GM13976 (cell line): ENCODE measurements at regions not wholly inside any gene's neighbourhood (a gene's known extent, or its start where the extent isn't known, plus 50 kb on each side); places are given as distances from the start of the nearest gene placed in this dataset.

Source experiments
- DNase-seq: peaks from one replicate; pipeline ENCODE4 v3.0.0; 2012; ENCODE audit warnings: low spot score
- CTCF ChIP-seq: IDR thresholded peaks from 2 replicates; pipeline ENCODE4 v1.5.1; 2012; ENCODE audit warnings: borderline replicate concordance, mild to moderate bottlenecking; ENCODE audit not compliant: insufficient read depth; ENCODE audit errors: extremely low read depth, missing control alignments, control extremely low read depth
- in situ Hi-C: fragments of 300-500 bp; cut with MboI; formaldehyde crosslinking; loops from one replicate; pipeline ENCODE4 v1.12.0; 2022; ENCODE audit warnings: low sequenced_read_pairs, mixed read lengths, inconsistent platforms; ENCODE audit not compliant: unreplicated experiment

DNA sequence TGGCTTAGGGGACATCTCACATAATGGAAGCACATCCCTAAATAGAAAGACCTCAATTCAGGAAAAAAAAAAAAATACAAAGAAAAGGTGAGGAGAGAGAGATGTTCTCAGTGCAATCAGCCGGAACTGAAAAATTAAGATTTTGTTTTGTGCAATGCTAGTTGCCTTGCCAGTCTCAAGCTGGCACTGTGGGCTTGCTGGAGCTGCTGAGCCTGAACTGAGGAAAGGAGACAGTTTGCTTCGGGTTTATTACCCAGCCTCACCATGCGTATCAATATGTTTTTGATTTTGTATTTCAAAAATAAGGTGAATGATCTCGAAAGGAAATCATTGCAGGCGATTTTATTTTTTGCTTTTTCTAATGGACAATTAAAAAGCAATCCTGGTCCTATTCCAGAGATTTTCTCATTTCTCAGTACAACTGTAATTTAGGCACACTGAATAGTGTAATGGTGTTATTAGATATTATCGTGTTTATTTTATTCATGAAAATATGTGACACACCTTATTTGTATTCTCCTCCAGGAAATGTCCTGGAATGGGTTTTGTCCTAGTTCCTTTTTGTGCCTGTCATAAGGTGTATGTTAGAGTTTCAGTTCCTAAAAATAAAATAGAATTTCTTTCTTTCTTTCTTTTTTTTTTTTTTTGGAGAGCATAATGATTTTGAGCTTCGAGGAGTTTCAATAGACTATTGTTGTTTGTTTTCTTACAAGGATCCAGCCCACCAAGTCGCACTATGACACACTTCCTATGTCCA is 72.8 kb upstream of the ZEB2 start:
- DNase-seq, result no peak
- no peak for TF ChIP-seq CTCF

GRCh38 chr2:144587306-144587705 is 67.4 kb upstream of the ZEB2 start:
- DNase-seq, result no peak
- in situ Hi-C loops, result no loop called here
- TF ChIP-seq CTCF, result no peak

More for the DNA sequence above, 72.8 kb upstream of the ZEB2 start:
- in situ Hi-C loops, result no loop called here

GRCh38 chr2:144586476-144586875 is 66.6 kb upstream of the ZEB2 start:
- in situ Hi-C loops, result no loop called here
- TF ChIP-seq CTCF, result no peak
- DNase-seq, result no peak

GRCh38 chr2:144583741-144584453 is 64.0 kb upstream of the ZEB2 start:
- in situ Hi-C loops, result no loop called here

GRCh38 chr2:144583381-144583729 is 63.4 kb upstream of the ZEB2 start:
- no peak for TF ChIP-seq CTCF
- no peak for DNase-seq
- in situ Hi-C loops, result no loop called here

More at GRCh38 chr2:144583741-144584453, 64.0 kb upstream of the ZEB2 start:
- no peak for TF ChIP-seq CTCF
- DNase-seq, result no peak

GRCh38 chr2:144582651-144583380 is 62.9 kb upstream of the ZEB2 start:
- DNase-seq, result no peak
- no peak for TF ChIP-seq CTCF
- in situ Hi-C loops, result no loop called here
